NCI-H128 (cell line): ENCODE measurements at regions not wholly inside any gene's neighbourhood (a gene's known extent, or its start where the extent isn't known, plus 50 kb on each side); places are given as distances from the start of the nearest gene placed in this dataset.

Experiments
- DNase-seq: peaks from one replicate; lab custom pipeline; 2025; ENCODE audit not compliant: unreplicated experiment; lab: John Stamatoyannopoulos, UW

DNA sequence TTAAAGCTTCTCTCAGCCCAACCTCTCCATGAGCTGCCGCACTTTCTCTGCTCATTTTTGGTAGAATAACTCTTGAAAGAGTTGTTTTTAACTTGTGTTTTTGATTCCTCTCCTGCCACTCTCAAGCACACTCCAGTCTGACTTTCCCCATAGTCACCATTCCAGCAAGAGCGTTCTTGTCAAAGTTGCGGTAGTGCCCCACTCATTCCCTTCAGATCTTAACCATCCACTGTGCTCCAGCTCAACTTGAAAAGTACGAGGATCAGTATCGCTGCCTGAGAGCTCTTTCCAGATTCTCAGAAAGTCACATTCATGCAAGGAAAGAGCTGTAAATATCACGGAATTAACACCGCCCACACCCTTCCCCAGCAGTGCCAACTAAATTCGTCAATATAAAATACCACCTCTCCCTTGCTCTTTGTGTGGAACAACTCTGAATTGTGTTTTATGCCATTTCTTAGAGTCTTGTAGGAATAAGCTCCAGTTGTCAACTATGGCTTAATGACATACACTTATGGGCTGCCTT is 59.7 kb upstream of the IL15 start:
- DNase-seq = no peak

GRCh38 chr4:141578451-141578850 is 57.9 kb upstream of the IL15 start:
- no peak for DNase-seq

GRCh38 chr4:141580523-141580922 is 55.9 kb upstream of the IL15 start:
- DNase-seq = no peak
